ENCODE measurements at regions not wholly inside any gene's neighbourhood (a gene's known extent, or its start where the extent isn't known, plus 50 kb on each side); places are given as distances from the start of the nearest gene placed in this dataset.

DNA sequence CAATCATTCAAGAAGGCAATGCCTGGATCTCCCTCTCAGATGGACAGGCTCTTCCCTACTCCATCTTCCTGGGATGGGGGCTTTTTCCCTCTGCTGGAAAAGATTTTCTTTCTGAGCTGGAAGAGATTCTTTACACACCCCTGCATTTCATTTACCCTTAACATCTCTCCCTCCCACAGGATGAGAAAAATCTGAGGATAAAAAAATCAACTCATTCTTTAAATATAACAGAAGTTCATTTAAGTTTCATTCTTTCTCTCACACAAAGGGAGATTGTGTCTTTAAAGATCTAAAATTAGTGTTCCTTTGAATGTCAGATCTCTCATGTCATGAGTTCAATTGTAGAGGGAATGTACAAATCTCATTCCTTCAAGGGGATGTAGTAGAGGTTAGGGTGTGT lies 109.0 kb downstream of the ZNF518B start:
- H3K4me3 Mint-ChIP-seq: no peak overlapping the region
- H3K27ac Mint-ChIP-seq: no peak overlapping the region
- H3K27me3 Mint-ChIP-seq: peaks cover 16% of the 10 kb centered on the region
- DNase-seq: no peak
- no peak for ATAC-seq
- no peaks in the 10 kb centered on the region for H3K36me3 Mint-ChIP-seq
- CTCF ChIA-PET: no interaction called here
- H3K4me1 Mint-ChIP-seq: no peaks in the 10 kb centered on the region
- no peaks in the 10 kb centered on the region for H3K9me3 Mint-ChIP-seq (ENCODE audit: low read depth)

- CTCF ChIA-PET: no interaction called here
- Mint-ChIP-seq H3K27ac (no peak overlapping the region), H3K4me3 (no peak overlapping the region), H3K4me1 (no peaks in the 10 kb centered on the region), H3K36me3 (no peaks in the 10 kb centered on the region), H3K9me3 (ENCODE audit: low read depth) (no peaks in the 10 kb centered on the region), H3K27me3 (peaks cover 16% of the 10 kb centered on the region)
- ATAC-seq (no peak), DNase-seq (no peak)
Measured at GRCh38 chr4:10347815-10348214, 109.4 kb downstream of the ZNF518B start.

GRCh38 chr4:10347281-10347795 lies 109.9 kb downstream of the ZNF518B start:
- Mint-ChIP-seq H3K4me3 (no peak overlapping the region), H3K4me1 (no peaks in the 10 kb centered on the region), H3K36me3 (no peaks in the 10 kb centered on the region), H3K27me3 (peaks cover 15% of the 10 kb centered on the region), H3K27ac (no peak overlapping the region), H3K9me3 (ENCODE audit: low read depth) (no peaks in the 10 kb centered on the region)
- CTCF ChIA-PET: no interaction called here
- DNase-seq (no peak), ATAC-seq (no peak)

- no peaks in the 10 kb centered on the region for H3K4me1 Mint-ChIP-seq
- no peak overlapping the region for H3K4me3 Mint-ChIP-seq
- H3K27ac Mint-ChIP-seq: no peak overlapping the region
- CTCF ChIA-PET: no interaction called here
- ATAC-seq: no peak
- peaks cover 20% of the 10 kb centered on the region for H3K27me3 Mint-ChIP-seq
- DNase-seq: no peak
- no peaks in the 10 kb centered on the region for H3K36me3 Mint-ChIP-seq
- no peaks in the 10 kb centered on the region for H3K9me3 Mint-ChIP-seq (ENCODE audit: low read depth)
Measured at GRCh38 chr4:10346023-10346422, 111.2 kb downstream of the ZNF518B start.

- DNase-seq (no peak), ATAC-seq (no peak)
- H3K9me3 Mint-ChIP-seq (ENCODE audit: low read depth): no peaks in the 10 kb centered on the region
- H3K36me3 Mint-ChIP-seq: no peaks in the 10 kb centered on the region
- CTCF ChIA-PET: no interaction called here
- no peak overlapping the region for H3K27ac Mint-ChIP-seq
- peaks cover 20% of the 10 kb centered on the region for H3K27me3 Mint-ChIP-seq
- no peaks in the 10 kb centered on the region for H3K4me1 Mint-ChIP-seq
- H3K4me3 Mint-ChIP-seq: no peak overlapping the region
Measured at GRCh38 chr4:10345381-10345784, 111.8 kb downstream of the ZNF518B start.

DNA sequence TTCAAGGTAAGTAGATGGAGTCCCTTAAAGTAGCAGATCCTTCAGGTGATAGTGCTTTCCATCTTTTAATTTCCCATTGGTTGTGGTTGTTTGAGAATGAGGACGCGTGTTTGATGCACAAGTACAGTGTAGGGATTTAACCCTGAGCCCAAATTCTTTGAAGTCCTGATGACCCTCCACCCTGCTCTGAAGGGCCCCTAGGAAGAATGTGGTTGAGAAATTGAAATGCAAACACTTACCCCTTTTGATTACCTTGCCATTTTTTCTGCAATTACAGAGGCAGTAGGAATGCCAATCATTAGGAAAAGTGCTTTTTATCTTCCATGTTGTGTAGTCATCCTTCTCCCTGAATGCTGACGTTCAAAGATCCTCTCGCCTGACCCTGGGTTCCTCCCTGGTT lies 112.4 kb downstream of the ZNF518B start:
- Mint-ChIP-seq H3K9me3 (ENCODE audit: low read depth) (no peaks in the 10 kb centered on the region), H3K27ac (no peak overlapping the region), H3K4me1 (no peaks in the 10 kb centered on the region), H3K36me3 (no peaks in the 10 kb centered on the region), H3K27me3 (peaks cover 25% of the 10 kb centered on the region), H3K4me3 (no peak overlapping the region)
- CTCF ChIA-PET: no interaction called here
- ATAC-seq (no peak), DNase-seq (no peak)

GRCh38 chr4:10343656-10344055 lies 113.6 kb downstream of the ZNF518B start:
- Mint-ChIP-seq H3K9me3 (ENCODE audit: low read depth) (no peaks in the 10 kb centered on the region), H3K27me3 (peaks cover 22% of the 10 kb centered on the region), H3K36me3 (no peaks in the 10 kb centered on the region), H3K4me3 (no peak overlapping the region), H3K27ac (no peak overlapping the region), H3K4me1 (no peaks in the 10 kb centered on the region)
- ATAC-seq (no peak), DNase-seq (no peak)
- CTCF ChIA-PET: no interaction called here

DNA sequence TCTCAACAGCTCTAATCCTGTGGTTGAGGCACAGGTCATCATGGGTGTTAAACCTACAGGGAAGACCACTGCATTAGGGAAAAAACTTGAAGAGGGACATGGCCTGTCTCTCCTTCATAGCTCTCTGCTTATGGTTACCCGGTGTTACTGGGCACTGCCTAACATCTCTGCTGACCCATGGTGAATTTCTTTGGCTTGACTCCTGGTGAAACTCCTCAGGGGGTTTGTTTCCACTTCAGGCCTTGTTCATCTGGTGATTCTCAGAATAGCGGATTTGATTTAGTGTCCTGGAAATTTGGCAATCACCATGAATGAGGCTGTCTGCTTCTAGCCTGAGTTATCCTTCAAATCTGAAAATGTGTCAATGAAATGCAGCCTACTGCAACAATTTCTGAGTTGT lies 114.4 kb downstream of the ZNF518B start:
- H3K27me3 Mint-ChIP-seq: peaks cover 24% of the 10 kb centered on the region
- ATAC-seq (no peak), DNase-seq (no peak)
- H3K9me3 Mint-ChIP-seq (ENCODE audit: low read depth): no peaks in the 10 kb centered on the region
- CTCF ChIA-PET: no interaction called here
- no peak overlapping the region for H3K4me3 Mint-ChIP-seq
- H3K4me1 Mint-ChIP-seq: no peaks in the 10 kb centered on the region
- H3K27ac Mint-ChIP-seq: no peak overlapping the region
- no peaks in the 10 kb centered on the region for H3K36me3 Mint-ChIP-seq

GRCh38 chr4:10336471-10336870 lies 120.8 kb downstream of the ZNF518B start:
- ATAC-seq (no peak), DNase-seq (no peak)
- no peaks in the 10 kb centered on the region for H3K4me1 Mint-ChIP-seq
- H3K9me3 Mint-ChIP-seq (ENCODE audit: low read depth): no peaks in the 10 kb centered on the region
- H3K27me3 Mint-ChIP-seq: peaks cover 26% of the 10 kb centered on the region
- no peak overlapping the region for H3K4me3 Mint-ChIP-seq
- H3K36me3 Mint-ChIP-seq: no peaks in the 10 kb centered on the region
- CTCF ChIA-PET: no interaction called here
- no peak overlapping the region for H3K27ac Mint-ChIP-seq

DNA sequence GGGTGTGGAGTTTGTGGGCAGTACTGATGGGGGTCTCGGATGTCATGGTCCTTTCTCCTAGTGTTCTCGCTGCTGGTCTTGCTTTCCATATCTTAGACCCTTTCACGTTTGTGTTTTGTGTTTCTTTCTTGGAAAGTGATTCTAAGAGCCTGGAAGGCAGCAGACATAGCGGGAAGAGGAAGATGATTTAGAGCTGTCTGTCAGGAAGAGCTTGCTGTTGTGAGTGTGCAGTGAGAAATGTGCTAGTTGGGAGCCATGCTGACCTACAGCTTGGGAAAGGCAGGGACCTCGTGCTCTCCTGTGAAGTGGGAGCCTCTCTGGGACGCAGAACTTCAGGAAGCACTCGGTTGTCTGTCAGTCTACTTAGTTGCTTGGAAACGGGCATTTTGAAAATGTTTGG lies 122.2 kb downstream of the ZNF518B start:
- Mint-ChIP-seq H3K36me3 (no peaks in the 10 kb centered on the region), H3K9me3 (ENCODE audit: low read depth) (no peaks in the 10 kb centered on the region), H3K27ac (no peak overlapping the region), H3K27me3 (peaks cover 23% of the 10 kb centered on the region), H3K4me3 (no peak overlapping the region), H3K4me1 (no peaks in the 10 kb centered on the region)
- no peak for ATAC-seq
- no peak for DNase-seq
- CTCF ChIA-PET: no interaction called here

DNA sequence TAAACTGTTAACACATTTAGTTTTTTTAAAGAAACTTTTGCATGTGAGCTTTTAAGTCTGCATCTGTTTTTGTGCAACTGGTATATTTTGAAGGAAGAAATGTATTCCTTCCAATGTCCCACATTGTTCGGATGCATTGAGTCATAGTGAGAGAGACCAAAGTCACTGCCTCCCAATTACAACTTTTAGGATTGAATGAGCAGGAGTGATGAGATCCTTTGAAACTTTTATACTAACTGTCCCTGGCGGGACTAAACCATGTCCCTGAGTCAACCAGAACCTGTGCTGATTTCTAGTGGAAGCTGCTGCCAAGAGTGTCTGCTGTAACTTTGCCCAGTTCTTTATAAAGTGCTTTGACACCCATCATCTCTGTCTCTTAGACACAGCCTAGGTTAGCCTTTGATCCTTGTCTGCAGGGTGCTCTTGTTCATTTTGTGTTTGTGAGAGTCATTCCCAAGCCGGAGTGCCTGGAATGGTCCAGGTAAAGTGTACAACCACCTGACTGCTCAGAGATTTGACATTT lies 122.7 kb downstream of the ZNF518B start:
- ATAC-seq (no peak), DNase-seq (no peak)
- CTCF ChIA-PET: no interaction called here
- Mint-ChIP-seq H3K36me3 (no peaks in the 10 kb centered on the region), H3K27ac (no peak overlapping the region), H3K27me3 (peaks cover 21% of the 10 kb centered on the region), H3K9me3 (ENCODE audit: low read depth) (no peaks in the 10 kb centered on the region), H3K4me1 (no peaks in the 10 kb centered on the region), H3K4me3 (no peak overlapping the region)

GRCh38 chr4:10333942-10334341 lies 123.3 kb downstream of the ZNF518B start:
- H3K9me3 Mint-ChIP-seq (ENCODE audit: low read depth): no peaks in the 10 kb centered on the region
- no peaks in the 10 kb centered on the region for H3K36me3 Mint-ChIP-seq
- no peak overlapping the region for H3K27ac Mint-ChIP-seq
- no peaks in the 10 kb centered on the region for H3K4me1 Mint-ChIP-seq
- DNase-seq (no peak), ATAC-seq (no peak)
- CTCF ChIA-PET: no interaction called here
- H3K27me3 Mint-ChIP-seq: peaks cover 21% of the 10 kb centered on the region
- no peak overlapping the region for H3K4me3 Mint-ChIP-seq

- Mint-ChIP-seq H3K27me3 (peaks cover 11% of the 10 kb centered on the region), H3K4me1 (no peaks in the 10 kb centered on the region), H3K9me3 (ENCODE audit: low read depth) (no peaks in the 10 kb centered on the region), H3K4me3 (no peak overlapping the region), H3K36me3 (no peaks in the 10 kb centered on the region), H3K27ac (no peak overlapping the region)
- no peak for DNase-seq
- CTCF ChIA-PET: interaction anchor here (0.6 kb wide), 1 partner anchor 407 kb away, joined by 3 read pairs; no protein-coding TSS in a partner anchor
- no peak for ATAC-seq
Measured at GRCh38 chr4:10326075-10326474, 131.2 kb downstream of the ZNF518B start.

DNA sequence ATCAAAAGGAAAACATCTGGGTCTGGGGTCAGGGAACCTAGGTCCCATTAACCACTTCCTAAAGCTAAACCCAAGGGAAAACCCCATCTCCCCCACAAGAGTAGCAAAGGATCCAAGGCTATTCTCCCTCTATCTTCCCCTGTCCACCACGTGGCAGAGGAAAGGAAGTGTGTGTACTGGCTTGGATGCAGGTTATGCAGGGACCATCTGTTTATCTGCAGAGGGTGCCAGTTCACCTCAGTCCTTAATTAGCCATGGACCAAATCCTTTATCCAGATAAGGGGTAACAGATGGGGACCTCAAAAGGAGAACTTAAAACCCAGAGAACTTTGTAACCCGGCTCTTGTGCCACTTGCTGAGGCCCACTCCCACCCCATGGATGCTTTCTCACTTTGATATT lies 135.3 kb downstream of the ZNF518B start:
- Mint-ChIP-seq H3K4me3 (no peak overlapping the region), H3K27ac (no peak overlapping the region), H3K9me3 (ENCODE audit: low read depth) (no peaks in the 10 kb centered on the region), H3K27me3 (peaks cover 11% of the 10 kb centered on the region), H3K36me3 (no peaks in the 10 kb centered on the region), H3K4me1 (no peaks in the 10 kb centered on the region)
- CTCF ChIA-PET: no interaction called here
- DNase-seq (no peak), ATAC-seq (no peak)

GRCh38 chr4:10320130-10320529 lies 137.1 kb downstream of the ZNF518B start:
- ATAC-seq (no peak), DNase-seq (no peak)
- H3K36me3 Mint-ChIP-seq: no peaks in the 10 kb centered on the region
- no peak overlapping the region for H3K27ac Mint-ChIP-seq
- CTCF ChIA-PET: no interaction called here
- no peaks in the 10 kb centered on the region for H3K4me1 Mint-ChIP-seq
- peaks cover 4% of the 10 kb centered on the region for H3K27me3 Mint-ChIP-seq
- H3K4me3 Mint-ChIP-seq: no peak overlapping the region
- H3K9me3 Mint-ChIP-seq (ENCODE audit: low read depth): no peaks in the 10 kb centered on the region
